ENCODE measurements at regions not wholly inside any gene's neighbourhood (a gene's known extent, or its start where the extent isn't known, plus 50 kb on each side); places are given as distances from the start of the nearest gene placed in this dataset.

DNA sequence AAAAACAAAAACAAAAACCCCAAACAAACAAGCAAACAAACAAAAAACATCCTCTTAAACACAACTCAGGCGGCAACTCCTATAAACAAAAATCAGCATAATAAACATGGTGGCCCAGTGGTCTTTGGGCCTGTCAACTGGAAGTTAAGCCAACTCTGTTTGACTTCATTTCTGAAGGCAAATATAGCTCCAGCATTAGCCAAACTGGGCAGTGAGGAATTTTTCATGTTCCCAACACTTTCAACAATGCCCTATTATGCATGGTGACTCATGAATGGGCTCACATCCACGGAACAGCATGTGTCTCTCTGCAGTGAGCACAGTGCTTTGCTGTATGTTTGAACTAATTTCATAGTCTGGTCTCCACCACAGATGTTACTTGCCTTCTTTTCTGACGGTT, 143.9 kb upstream of the STC2 start:
- peak; percentile 60 for ATAC-seq (ENCODE audit: low read depth)
- peak overlapping the region; percentile 22; the same call in 1 of the 2 replicates for H4K5ac ChIP-seq (ENCODE audit: low read depth, low read length)
- peak overlapping the region; percentile 86 for H4K91ac ChIP-seq (ENCODE audit: insufficient read depth, low read depth, low read length)
- peak overlapping the region in 1 of 2 experiments; percentile 92; a peak in 2 of 4 replicates for H4K8ac ChIP-seq (ENCODE audit: low read depth in 2 of 2, low read length in 2 of 2)
- WGBS, 2 experiments (ENCODE audit: extremely low coverage in 2 of 2, insufficient read length in 1 of 2), result 38% methylated on average over 1 of the region's 3 CpGs; no CpG with 5 or more reads in 1 of the 2 experiments
- H3K4me3 ChIP-seq (ENCODE audit: insufficient read depth, low read depth, low read length), result no peak overlapping the region
- peak overlapping the region; percentile 51; the same call in 1 of the 2 replicates for H3K27ac ChIP-seq (ENCODE audit: insufficient read depth, low read length)
- H2BK20ac ChIP-seq (ENCODE audit: low read depth, low read length), result peak overlapping the region; percentile 97; the same call in 1 of the 2 replicates
- BruUV-seq (replicated peaks), result no TSS peak
- no peak overlapping the region for H2AK9ac ChIP-seq (replicated peaks; ENCODE audit: low read depth, low read length, poor library complexity)
- H3K9me1 ChIP-seq (ENCODE audit: insufficient read depth, low read length), result peaks cover 44% of the 10 kb centered on the region
- peak overlapping the region; percentile 92 for H2BK120ac ChIP-seq (ENCODE audit: low read depth, low read length)
- H2AFZ ChIP-seq (replicated peaks; ENCODE audit: low read length, poor library complexity), result no peak overlapping the region
- no peak overlapping the region for H2BK15ac ChIP-seq (ENCODE audit: low read depth, low read length)
- H3K23ac ChIP-seq (ENCODE audit: low read depth, low read length), result no peak overlapping the region
- H2AK5ac ChIP-seq (ENCODE audit: low read depth, low read length), result no peak overlapping the region
- no peak overlapping the region for H3K9ac ChIP-seq (ENCODE audit: low read depth, low read length)
- H3K36me3 ChIP-seq (ENCODE audit: control insufficient read depth, insufficient read depth, low read length), result no peaks in the 10 kb centered on the region
- dilution Hi-C loops (cut with HindIII; ENCODE audit: low sequenced_read_pairs, unreplicated experiment), result no loop called here
- H4K20me1 ChIP-seq (ENCODE audit: insufficient read depth, low read length), result no peaks in the 10 kb centered on the region
- ChIA-PET CTCF (interaction anchor here (1.6 kb wide), 1 partner anchor 16 kb away, joined by 4 read pairs; no protein-coding TSS in a partner anchor), POLR2A (ENCODE audit: unreplicated experiment) (interaction anchor here (0.8 to 1.0 kb wide), 2 partner anchors 17 to 145 kb away, joined by 3 to 4 read pairs; no protein-coding TSS in a partner anchor)
- no peak for TF ChIP-seq SMC3 (IDR thresholded peaks at IDR 0.05; ENCODE audit: low read depth, low read length)
- TF ChIP-seq MXI1 (IDR thresholded peaks at IDR 0.05; ENCODE audit: borderline replicate concordance, low read depth, low read length), result peak; percentile 81; the same call in 1 of the 2 replicates
- no peak for TF ChIP-seq RCOR1 (IDR thresholded peaks at IDR 0.05; ENCODE audit: insufficient replicate concordance, low read length)
- TF ChIP-seq MAZ (IDR thresholded peaks at IDR 0.05; ENCODE audit: borderline replicate concordance, low read depth, low read length), result 0 out of 2 replicates have a peak, but pooled peaks have one; percentile 9
- TF ChIP-seq CEBPB (IDR thresholded peaks at IDR 0.05; ENCODE audit: low read depth, low read length), result peak; percentile 37
- TF ChIP-seq BHLHE40 (IDR thresholded peaks at IDR 0.05; ENCODE audit: low read depth, low read length), result peak; percentile 53
- peak; percentile 95 for TF ChIP-seq FOS (IDR thresholded peaks at IDR 0.05; ENCODE audit: low read depth, low read length)
- peak; percentile 27; the same call in 1 of the 2 replicates for TF ChIP-seq RAD21 (IDR thresholded peaks at IDR 0.05; ENCODE audit: low read length)
- H3K79me1 ChIP-seq (ENCODE audit: low read depth in 1 of 2, low read length in 2 of 2), result peaks cover 7 to 22% of the 10 kb centered on the region in 2 experiments; a peak in 2 of 4 replicates
- DNase-seq, result peak; percentile 99
- H3K4me1 ChIP-seq (ENCODE audit: control insufficient read depth, insufficient read depth, low read length), result peaks cover 35% of the 10 kb centered on the region
- H3K18ac ChIP-seq (ENCODE audit: low read depth, low read length), result peak overlapping the region; percentile 73; the same call in 1 of the 2 replicates
- H3K27me3 ChIP-seq (ENCODE audit: control insufficient read depth, insufficient read depth, low read length), result no peaks in the 10 kb centered on the region
- H3K4me2 ChIP-seq (ENCODE audit: low read depth, low read length), result no peak overlapping the region; the same call in 1 of the 2 replicates
- H3K4ac ChIP-seq (ENCODE audit: low read depth, low read length), result peak overlapping the region; percentile 92; the same call in 1 of the 2 replicates
- intact Hi-C loops (cut with micrococcal nuclease), result loop anchor here (1.0 kb wide), 1 partner anchor 144 kb away; the partner anchor contains the start of gene STC2
- no peaks in the 10 kb centered on the region for H3K9me3 ChIP-seq (ENCODE audit: control insufficient read depth, insufficient read depth, low read length)
- in situ Hi-C loops (cut with MboI; ENCODE audit: low sequenced_read_pairs), result no loop called here
- peak overlapping the region; percentile 76; the same call in 1 of the 2 replicates for H3K56ac ChIP-seq (ENCODE audit: extremely low read depth, insufficient read depth, low read length)
- H3K14ac ChIP-seq (replicated peaks; ENCODE audit: low read depth, low read length), result no peak overlapping the region
- H2BK5ac ChIP-seq (ENCODE audit: low read depth, low read length, poor library complexity, severe bottlenecking), result peak overlapping the region; percentile 95
